ENCODE measurements at regions not wholly inside any gene's neighbourhood (a gene's known extent, or its start where the extent isn't known, plus 50 kb on each side); places are given as distances from the start of the nearest gene placed in this dataset.
"Not testable (repeated sequence)": the region's sequence is repeated elsewhere in the genome, so short reads cannot be mapped to it uniquely, and the experiment has no call there.

DNA sequence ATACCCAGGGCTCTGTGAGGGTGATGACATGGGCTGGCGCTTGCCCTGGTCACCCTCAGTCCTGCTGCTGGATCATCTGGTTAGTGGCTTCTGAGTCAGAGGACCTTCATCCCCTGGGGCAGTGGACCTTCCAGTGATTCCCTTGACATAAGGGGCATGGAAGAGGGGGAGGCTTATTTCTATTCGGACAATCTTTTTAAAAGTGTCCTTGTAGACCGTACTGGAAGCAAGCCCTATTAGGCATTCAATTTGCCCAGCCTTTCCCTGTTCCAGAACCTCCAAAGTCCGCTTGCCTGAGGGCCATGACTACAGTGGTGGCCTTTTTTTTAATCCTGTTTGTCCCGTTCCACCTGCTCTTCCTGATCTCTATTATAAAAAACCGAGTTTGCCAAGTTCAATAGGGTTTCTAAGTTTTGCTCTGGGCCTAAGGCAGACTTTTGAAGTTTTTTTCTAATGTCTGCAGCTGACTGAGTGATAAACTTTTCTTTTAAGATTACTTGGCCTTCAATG, 569.8 kb upstream of the USP24 start:
- H3K4me3 Mint-ChIP-seq; H3K27ac Mint-ChIP-seq; H3K36me3 Mint-ChIP-seq (ENCODE audit: insufficient read depth in 2 of 2); ATAC-seq (replicated peaks in 1 of 2); H3K27me3 Mint-ChIP-seq (ENCODE audit: low read depth); H3K9me3 Mint-ChIP-seq; H3K4me1 Mint-ChIP-seq (ENCODE audit: low read depth); DNase-seq: not testable (repeated sequence)

DNA sequence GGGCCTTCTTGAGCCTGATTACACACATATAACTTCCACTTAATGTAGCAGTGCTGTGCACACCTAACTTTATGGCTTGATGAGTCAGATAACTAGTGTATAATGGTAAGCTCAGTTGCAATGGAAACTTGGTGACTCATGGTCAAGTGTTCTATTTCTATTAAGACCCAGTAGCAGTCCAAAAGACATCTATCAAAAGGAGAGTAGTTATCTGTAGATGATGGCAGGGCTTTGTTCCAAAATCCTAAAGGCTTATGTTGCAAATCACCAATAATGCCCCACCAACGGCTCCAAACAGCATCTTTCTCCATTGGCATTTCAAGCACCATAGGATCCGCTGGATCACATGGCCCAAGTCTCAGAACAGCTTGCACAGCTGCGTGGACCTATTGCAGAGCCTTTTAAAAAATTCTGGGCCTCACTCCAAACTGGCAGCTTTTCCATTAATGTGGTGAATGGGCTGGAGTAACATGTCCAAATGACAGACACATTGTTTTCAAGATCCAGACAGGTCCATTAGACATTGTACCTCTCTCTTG, 566.8 kb upstream of the USP24 start:
- ATAC-seq (replicated peaks in 1 of 2) (no peak), DNase-seq (no peak)
- no peaks in the 10 kb centered on the region for H3K4me1 Mint-ChIP-seq (ENCODE audit: low read depth)
- no peaks in the 10 kb centered on the region for H3K27me3 Mint-ChIP-seq (ENCODE audit: low read depth)
- H3K27ac Mint-ChIP-seq = no peak overlapping the region
- H3K4me3 Mint-ChIP-seq = no peak overlapping the region
- H3K9me3 Mint-ChIP-seq = peaks cover 0 to 7% of the 10 kb centered on the region in 2 donors
- no peaks in the 10 kb centered on the region for H3K36me3 Mint-ChIP-seq (ENCODE audit: insufficient read depth in 2 of 2)

DNA sequence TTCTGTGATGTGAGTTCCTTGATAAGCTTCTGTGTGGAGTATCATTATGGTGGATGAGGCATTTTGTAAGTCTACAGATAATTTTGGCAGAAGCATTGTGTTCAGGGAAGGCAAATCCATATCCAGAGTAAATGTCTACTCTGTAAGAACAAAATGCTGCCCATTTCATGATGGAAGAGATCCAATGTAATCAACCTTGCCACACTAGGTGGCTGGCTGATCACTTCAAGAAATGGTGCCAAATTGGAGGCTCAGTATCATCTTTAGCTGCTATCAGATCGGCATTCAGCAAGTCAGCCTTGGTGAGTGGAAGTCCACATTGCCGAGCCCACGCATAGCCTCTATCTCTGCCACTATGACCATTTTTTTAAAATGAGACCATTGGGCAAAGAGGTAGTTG, 565.8 kb upstream of the USP24 start:
- H3K27me3 Mint-ChIP-seq (ENCODE audit: low read depth) = no peaks in the 10 kb centered on the region
- H3K4me1 Mint-ChIP-seq (ENCODE audit: low read depth) = no peaks in the 10 kb centered on the region
- H3K9me3 Mint-ChIP-seq = peaks cover 0 to 6% of the 10 kb centered on the region in 2 donors
- ATAC-seq (replicated peaks in 1 of 2) (no peak), DNase-seq (no peak)
- no peaks in the 10 kb centered on the region for H3K36me3 Mint-ChIP-seq (ENCODE audit: insufficient read depth in 2 of 2)
- no peak overlapping the region for H3K4me3 Mint-ChIP-seq
- H3K27ac Mint-ChIP-seq = no peak overlapping the region

DNA sequence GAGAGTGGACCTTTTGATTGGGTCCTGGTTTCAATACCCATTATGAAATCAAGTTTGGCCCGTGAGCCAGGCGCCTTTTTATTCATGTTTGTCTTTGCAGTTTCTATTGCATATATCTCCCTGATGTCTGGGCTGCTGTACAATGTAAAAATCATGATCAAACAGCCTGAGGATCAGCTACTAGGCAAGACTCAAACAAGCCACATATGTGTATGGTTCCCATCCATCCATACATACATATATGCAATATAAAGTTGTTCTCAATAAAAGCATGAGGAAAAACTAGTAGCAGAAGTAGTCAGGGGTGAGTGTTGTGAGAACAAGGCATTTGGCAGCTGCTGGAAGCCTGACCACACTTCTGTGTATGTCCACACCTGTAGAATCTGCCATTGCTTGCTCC, 562.4 kb upstream of the USP24 start:
- no peak overlapping the region for H3K27ac Mint-ChIP-seq
- no peak overlapping the region for H3K4me3 Mint-ChIP-seq
- no peaks in the 10 kb centered on the region for H3K4me1 Mint-ChIP-seq (ENCODE audit: low read depth)
- no peaks in the 10 kb centered on the region for H3K36me3 Mint-ChIP-seq (ENCODE audit: insufficient read depth in 2 of 2)
- H3K9me3 Mint-ChIP-seq = peaks cover 0 to 1% of the 10 kb centered on the region in 2 donors
- no peaks in the 10 kb centered on the region for H3K27me3 Mint-ChIP-seq (ENCODE audit: low read depth)
- no peak for DNase-seq
- ATAC-seq (replicated peaks in 1 of 2) = no peak

DNA sequence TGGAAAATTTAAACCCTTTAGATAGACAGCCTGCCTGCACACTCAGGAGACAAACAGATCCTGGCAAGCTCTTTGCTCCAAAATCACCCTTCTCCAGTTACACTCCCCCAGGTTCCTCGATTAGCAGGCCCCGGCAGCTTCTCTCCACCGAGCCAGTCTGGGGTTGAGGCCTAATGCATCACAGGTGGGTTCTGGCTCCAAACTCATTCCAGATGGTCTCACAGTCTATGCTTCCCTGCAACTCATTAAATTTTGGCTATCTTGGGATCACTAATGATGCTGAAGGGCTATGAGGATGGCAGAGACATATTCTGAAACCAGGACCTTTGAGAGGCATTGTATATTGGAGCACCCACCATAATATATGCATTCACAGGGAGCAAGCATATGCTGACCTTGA, 559.8 kb upstream of the USP24 start:
- H3K27ac Mint-ChIP-seq = no peak overlapping the region
- DNase-seq = no peak
- H3K4me3 Mint-ChIP-seq = no peak overlapping the region
- H3K27me3 Mint-ChIP-seq (ENCODE audit: low read depth) = no peaks in the 10 kb centered on the region
- H3K36me3 Mint-ChIP-seq (ENCODE audit: insufficient read depth in 2 of 2) = no peaks in the 10 kb centered on the region
- no peaks in the 10 kb centered on the region for H3K4me1 Mint-ChIP-seq (ENCODE audit: low read depth)
- H3K9me3 Mint-ChIP-seq = peaks cover 0 to 2% of the 10 kb centered on the region in 2 donors
- no peak for ATAC-seq (replicated peaks in 1 of 2)

DNA sequence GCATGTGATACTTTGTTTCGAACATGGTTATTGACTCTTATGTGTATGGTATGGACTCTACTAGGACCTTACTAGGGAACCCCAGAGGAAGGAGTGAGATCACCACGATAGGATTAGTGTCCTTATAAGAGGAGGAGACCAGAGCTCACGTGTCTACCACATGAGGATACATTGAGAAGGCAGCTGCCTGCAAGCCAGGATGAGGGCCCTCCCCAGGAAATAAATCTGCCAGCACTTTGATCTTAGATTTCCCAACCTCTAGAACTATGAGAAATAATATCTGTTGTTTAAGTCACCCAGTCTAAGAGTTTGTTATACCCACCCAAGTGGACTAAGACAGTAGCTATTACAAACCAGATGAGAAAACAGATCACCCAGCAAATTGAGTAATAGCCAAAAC, 559.3 kb upstream of the USP24 start:
- no peaks in the 10 kb centered on the region for H3K36me3 Mint-ChIP-seq (ENCODE audit: insufficient read depth in 2 of 2)
- no peak for DNase-seq
- H3K4me3 Mint-ChIP-seq = no peak overlapping the region
- H3K4me1 Mint-ChIP-seq (ENCODE audit: low read depth) = no peaks in the 10 kb centered on the region
- H3K9me3 Mint-ChIP-seq = peaks cover 0 to 2% of the 10 kb centered on the region in 2 donors
- H3K27ac Mint-ChIP-seq = no peak overlapping the region
- ATAC-seq (replicated peaks in 1 of 2) = no peak
- no peaks in the 10 kb centered on the region for H3K27me3 Mint-ChIP-seq (ENCODE audit: low read depth)

DNA sequence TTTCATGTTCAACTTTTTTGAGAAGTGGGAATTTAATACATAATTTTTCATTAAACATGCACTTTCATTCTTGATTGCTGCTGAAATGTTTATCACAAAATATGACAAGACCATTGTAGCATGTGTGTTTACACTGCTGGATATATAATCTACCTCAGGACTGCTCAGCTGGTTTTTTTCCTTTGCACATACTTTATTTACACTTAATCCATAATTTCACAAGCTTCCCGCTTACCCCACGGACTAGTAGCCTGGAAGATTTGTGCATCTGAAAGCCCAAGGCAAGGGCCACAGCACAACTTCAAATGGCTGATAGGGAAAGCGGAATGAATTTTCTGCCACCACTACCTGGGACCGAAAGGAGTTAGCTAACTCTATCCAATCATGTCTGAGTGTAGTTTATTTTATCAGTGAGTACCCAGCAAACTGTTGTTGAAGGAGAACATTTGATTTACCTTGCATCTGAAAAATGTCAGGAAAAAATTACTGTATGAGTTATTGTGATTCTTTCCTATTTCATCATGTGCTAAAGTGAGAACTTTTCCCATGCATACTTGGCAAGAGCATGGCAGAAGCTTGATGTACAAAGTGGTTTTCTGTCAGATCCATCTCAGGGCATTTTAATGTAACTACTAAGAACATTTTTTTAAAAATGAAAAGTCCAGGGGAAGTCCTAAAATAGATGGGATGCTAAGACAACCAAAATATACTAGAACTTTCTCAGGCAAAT, 558.2 kb upstream of the USP24 start:
- DNase-seq (no peak), ATAC-seq (replicated peaks in 1 of 2) (no peak)
- H3K27me3 Mint-ChIP-seq (ENCODE audit: low read depth) = no peaks in the 10 kb centered on the region

DNA sequence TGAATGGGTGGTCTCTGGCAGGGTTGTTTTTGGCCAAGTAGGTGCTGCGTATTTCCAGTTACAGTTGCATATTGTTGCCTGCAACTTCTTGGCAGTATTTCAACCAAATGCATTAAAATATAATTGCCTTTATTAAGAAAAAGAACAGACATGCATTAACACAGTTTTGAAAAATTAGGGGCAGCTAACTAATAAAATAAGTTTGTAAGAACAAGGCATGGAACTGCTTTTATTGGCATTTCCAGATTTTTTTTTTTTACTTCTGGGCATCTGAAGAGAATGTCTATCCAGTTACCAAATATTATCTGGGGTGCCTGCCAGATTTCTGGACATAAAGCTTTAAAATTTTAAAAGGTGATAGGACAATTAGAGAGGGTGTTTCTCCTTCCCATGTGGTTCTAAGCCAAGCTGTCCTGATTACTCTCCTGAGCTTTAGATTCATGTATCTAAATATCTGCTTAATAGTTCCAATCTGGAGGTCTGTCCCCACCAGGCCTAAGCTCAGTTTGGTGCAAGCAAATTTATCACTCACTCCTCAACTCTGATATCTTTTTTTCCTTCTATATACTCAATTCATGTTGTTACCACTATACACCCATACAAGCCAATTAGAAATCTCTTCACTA, 553.3 kb upstream of the USP24 start:
- no peak for ATAC-seq (replicated peaks in 1 of 2)
- Mint-ChIP-seq H3K27ac (no peak overlapping the region), H3K4me1 (ENCODE audit: low read depth) (no peaks in the 10 kb centered on the region), H3K36me3 (ENCODE audit: insufficient read depth in 2 of 2) (no peaks in the 10 kb centered on the region), H3K27me3 (ENCODE audit: low read depth) (no peaks in the 10 kb centered on the region), H3K4me3 (no peak overlapping the region), H3K9me3 (peaks cover 0 to 2% of the 10 kb centered on the region in 2 donors)
- no peak for DNase-seq

More for the DNA sequence above, 558.2 kb upstream of the USP24 start:
- Mint-ChIP-seq H3K4me3 (no peak overlapping the region), H3K4me1 (ENCODE audit: low read depth) (no peaks in the 10 kb centered on the region), H3K27ac (no peak overlapping the region), H3K9me3 (peaks cover 0 to 2% of the 10 kb centered on the region in 2 donors), H3K36me3 (ENCODE audit: insufficient read depth in 2 of 2) (no peaks in the 10 kb centered on the region)

DNA sequence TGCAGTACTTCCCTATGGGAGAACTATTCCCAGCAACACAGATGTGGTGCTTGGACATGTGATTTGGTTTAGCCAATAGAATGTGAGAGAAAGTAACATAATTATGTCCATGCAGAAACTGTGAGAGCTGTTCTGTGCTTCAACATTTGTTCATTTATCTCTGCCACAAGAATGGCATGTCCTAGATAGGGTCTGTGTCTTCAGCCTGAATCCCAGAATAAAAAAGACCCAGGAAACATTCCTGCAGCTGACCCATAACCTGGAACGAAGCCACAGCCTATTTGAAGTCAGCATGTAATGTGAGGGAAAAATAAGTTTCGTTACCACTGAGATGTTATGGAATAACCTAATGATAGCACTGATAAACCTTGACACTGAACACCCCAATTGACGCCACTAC, 552.0 kb upstream of the USP24 start:
- no peak for DNase-seq
- Mint-ChIP-seq H3K4me3 (no peak overlapping the region), H3K9me3 (peaks cover 0 to 4% of the 10 kb centered on the region in 2 donors), H3K36me3 (ENCODE audit: insufficient read depth in 2 of 2) (no peaks in the 10 kb centered on the region), H3K27ac (no peak overlapping the region), H3K27me3 (ENCODE audit: low read depth) (no peaks in the 10 kb centered on the region), H3K4me1 (ENCODE audit: low read depth) (no peaks in the 10 kb centered on the region)
- ATAC-seq (replicated peaks in 1 of 2) = no peak

DNA sequence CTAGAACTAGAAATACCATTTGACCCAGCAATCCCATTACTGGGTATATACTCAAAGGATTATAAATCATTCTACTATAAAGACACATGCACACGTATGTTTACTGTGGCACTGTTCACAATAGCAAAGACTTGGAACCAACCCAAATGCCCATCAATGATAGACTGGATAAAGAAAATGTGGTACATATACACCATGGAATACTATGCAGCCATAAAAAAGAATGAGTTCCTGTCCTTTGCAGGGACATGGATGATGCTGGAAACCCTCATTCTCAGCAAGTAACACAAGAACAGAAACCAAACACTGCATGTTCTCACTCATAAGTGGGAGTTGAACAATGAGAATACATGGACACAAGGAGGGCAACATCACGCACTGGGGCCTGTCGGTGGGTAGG, 550.3 kb upstream of the USP24 start:
- not testable (repeated sequence) for DNase-seq; H3K9me3 Mint-ChIP-seq; ATAC-seq (replicated peaks in 1 of 2); H3K36me3 Mint-ChIP-seq (ENCODE audit: insufficient read depth in 2 of 2); H3K4me3 Mint-ChIP-seq; H3K27me3 Mint-ChIP-seq (ENCODE audit: low read depth); H3K4me1 Mint-ChIP-seq (ENCODE audit: low read depth); H3K27ac Mint-ChIP-seq

DNA sequence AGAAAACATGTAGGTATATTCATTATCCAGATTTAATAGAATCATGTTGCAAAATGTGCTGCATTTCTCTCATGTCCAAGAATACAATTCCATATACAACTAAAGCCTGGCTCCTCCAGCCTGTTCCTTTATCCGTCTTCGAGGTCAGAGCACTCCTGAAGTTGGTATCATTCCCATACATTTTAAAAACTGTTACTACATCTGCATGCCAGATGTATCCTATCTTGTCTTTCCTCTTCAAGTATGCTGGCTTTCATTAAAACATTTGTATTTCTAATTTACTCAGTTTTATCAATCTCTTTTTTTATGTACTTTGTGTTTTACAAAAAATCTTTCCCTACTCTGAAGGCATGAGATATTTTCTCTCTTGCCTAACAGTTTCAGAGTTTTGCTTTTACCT, 536.6 kb upstream of the USP24 start:
- DNase-seq (no peak), ATAC-seq (replicated peaks in 1 of 2) (no peak)
- H3K36me3 Mint-ChIP-seq (ENCODE audit: insufficient read depth in 2 of 2) = no peaks in the 10 kb centered on the region
- no peaks in the 10 kb centered on the region for H3K27me3 Mint-ChIP-seq (ENCODE audit: low read depth)
- no peak overlapping the region for H3K27ac Mint-ChIP-seq
- no peaks in the 10 kb centered on the region for H3K9me3 Mint-ChIP-seq
- no peaks in the 10 kb centered on the region for H3K4me1 Mint-ChIP-seq (ENCODE audit: low read depth)
- no peak overlapping the region for H3K4me3 Mint-ChIP-seq

DNA sequence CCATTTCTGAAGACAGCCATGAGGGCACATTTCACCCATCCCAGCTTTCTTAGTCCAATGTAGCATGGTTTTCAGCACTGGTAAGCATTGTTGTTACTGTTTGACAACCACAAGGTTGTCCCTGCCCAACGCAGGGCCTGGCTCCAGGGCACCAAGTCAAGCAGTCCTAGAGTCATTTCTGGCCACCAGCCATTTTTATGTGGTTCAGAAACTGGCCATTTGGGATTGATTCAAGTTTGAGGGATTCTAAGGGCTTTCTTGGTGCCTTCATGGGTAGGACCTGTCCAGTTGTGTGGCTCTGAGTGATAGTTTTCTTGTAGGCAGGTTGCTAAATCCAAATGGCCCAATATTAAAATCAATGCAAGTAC, 535.4 kb upstream of the USP24 start:
- ATAC-seq (replicated peaks in 1 of 2) = no peak

DNA sequence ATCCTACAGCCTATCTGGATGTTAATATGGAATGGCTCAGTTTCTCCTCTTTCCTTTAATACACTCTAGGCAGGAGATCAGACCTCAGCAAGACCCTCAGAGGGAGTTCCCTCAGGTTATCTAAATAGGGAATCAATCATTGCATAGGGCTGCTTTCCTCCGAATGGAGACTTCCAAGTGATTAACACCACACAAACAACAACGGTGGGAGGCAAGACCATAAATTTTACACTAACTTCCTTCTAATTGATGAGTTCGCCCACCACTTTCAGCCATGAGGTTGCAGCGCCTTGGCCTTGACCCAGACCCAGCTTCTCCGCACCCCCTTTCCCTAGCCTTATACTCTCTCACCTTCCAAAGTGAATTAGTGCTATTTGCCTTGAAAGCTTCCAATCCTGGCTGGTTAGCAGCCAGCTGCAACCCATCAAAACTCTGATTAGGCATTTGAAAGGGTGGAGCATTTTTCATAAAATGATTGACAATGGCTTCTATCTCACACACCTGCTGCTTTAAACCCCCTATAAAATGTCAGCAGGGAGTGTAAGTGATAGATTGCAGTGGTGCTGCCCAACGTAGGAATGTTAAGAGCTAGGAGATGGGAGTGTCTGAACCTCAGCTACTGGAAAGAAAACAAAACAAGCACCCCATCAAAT, 534.9 kb upstream of the USP24 start:
- DNase-seq = no peak
- Mint-ChIP-seq H3K9me3 (no peaks in the 10 kb centered on the region), H3K4me1 (ENCODE audit: low read depth) (no peaks in the 10 kb centered on the region), H3K27me3 (ENCODE audit: low read depth) (no peaks in the 10 kb centered on the region), H3K4me3 (no peak overlapping the region), H3K27ac (no peak overlapping the region), H3K36me3 (ENCODE audit: insufficient read depth in 2 of 2) (no peaks in the 10 kb centered on the region)
- no peak for ATAC-seq (replicated peaks in 1 of 2)

More for the DNA sequence above, 535.4 kb upstream of the USP24 start:
- Mint-ChIP-seq H3K4me3 (no peak overlapping the region), H3K27me3 (ENCODE audit: low read depth) (no peaks in the 10 kb centered on the region), H3K9me3 (no peaks in the 10 kb centered on the region), H3K4me1 (ENCODE audit: low read depth) (no peaks in the 10 kb centered on the region), H3K27ac (no peak overlapping the region), H3K36me3 (ENCODE audit: insufficient read depth in 2 of 2) (no peaks in the 10 kb centered on the region)
- no peak for DNase-seq

All from activated T-cell treated with anti-CD3 and anti-CD28 coated beads, Interleukin-2, amount 50 U/mL, for 72 hours (primary cell).